ENCODE measurements at regions not wholly inside any gene's neighbourhood (a gene's known extent, or its start where the extent isn't known, plus 50 kb on each side); places are given as distances from the start of the nearest gene placed in this dataset.

DNA sequence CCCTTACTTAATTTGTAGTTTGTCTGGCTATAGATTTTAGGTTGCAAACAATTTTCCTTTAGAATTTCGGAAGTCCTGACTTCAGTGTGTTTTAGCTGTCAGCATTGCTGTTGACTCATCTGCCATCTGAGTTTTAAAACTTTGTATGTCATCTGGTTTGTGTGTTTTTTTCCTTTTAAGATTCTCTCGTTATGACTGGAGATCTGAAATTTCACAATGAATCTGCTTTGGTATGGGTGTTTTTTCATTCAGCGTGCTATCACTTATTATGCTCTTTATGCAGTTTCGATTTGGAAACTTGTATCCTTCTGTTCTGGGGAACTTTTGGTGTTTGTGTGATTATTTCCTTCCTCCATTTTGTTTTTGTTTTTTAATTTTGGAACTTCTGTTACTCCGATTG, 53.7 kb upstream of the ZNF280D start:
- H3K23me2 ChIP-seq (ENCODE audit: low read depth, low read length), result no peaks in the 10 kb centered on the region
- no peaks in the 10 kb centered on the region for H3K79me1 ChIP-seq (ENCODE audit: low read depth, low read length)
- H3K9ac ChIP-seq (replicated peaks in 1 of 4; ENCODE audit: extremely low read depth in 1 of 4, low read depth in 3 of 4, low read length in 3 of 4), result no peak overlapping the region
- H4K20me1 ChIP-seq (replicated peaks in 1 of 2; ENCODE audit: control insufficient read depth in 1 of 2, insufficient read depth in 2 of 2, low read length in 2 of 2), result no peaks in the 10 kb centered on the region
- DNase-seq (ENCODE audit: low read depth in 1 of 2, low spot score in 2 of 2) (no peak), FAIRE-seq (no peak)
- no peak overlapping the region for H3K4me2 ChIP-seq (ENCODE audit: insufficient read depth in 1 of 2, low read depth in 2 of 2, low read length in 2 of 2)
- no peak overlapping the region for H3K14ac ChIP-seq (ENCODE audit: insufficient read length)
- H3K18ac ChIP-seq (ENCODE audit: extremely low read depth, low read length), result no peak overlapping the region
- no peak overlapping the region for H3K23ac ChIP-seq (ENCODE audit: insufficient read length)
- CTCF ChIA-PET (ENCODE audit: partially characterized antibody), result interaction anchor here (0.7 kb wide), 1 partner anchor 16 kb away, joined by 4 read pairs; no protein-coding TSS in a partner anchor
- no peak overlapping the region for H4K5ac ChIP-seq (ENCODE audit: insufficient read length, low read depth, low read length)
- no peak overlapping the region for H3K56ac ChIP-seq (replicated peaks; ENCODE audit: insufficient read length, low read depth, low read length)
- no peak overlapping the region for H4K8ac ChIP-seq (ENCODE audit: extremely low read depth, insufficient read depth, low read length)
- no peaks in the 10 kb centered on the region for H3K27me3 ChIP-seq (replicated peaks in 1 of 4; ENCODE audit: control insufficient read depth in 3 of 4, extremely low read depth in 1 of 4, insufficient read depth in 3 of 4, low read length in 3 of 4)
- 86% methylated on average over 5 of the region's 5 CpGs; no CpG with 5 or more reads in 1 of the 2 experiments for WGBS, 2 experiments (ENCODE audit: extremely low coverage in 1 of 2, insufficient coverage in 1 of 2, insufficient read length in 1 of 2, insufficient replicate concordance in 2 of 2, low coverage in 1 of 2, low lambda C conversion rate in 2 of 2, missing lambda C conversion rate in 1 of 2)
- no peak overlapping the region for H2BK5ac ChIP-seq (ENCODE audit: low read depth, low read length)
- no peak overlapping the region for H2AK5ac ChIP-seq (ENCODE audit: low read depth, low read length)
- H3K9me3 ChIP-seq (ENCODE audit: insufficient read depth in 2 of 2, low read depth in 1 of 2, low read length in 1 of 2), result peaks cover 0 to 3% of the 10 kb centered on the region in 2 experiments; a peak in 1 of 4 replicates
- TF ChIP-seq, protein P1, sequence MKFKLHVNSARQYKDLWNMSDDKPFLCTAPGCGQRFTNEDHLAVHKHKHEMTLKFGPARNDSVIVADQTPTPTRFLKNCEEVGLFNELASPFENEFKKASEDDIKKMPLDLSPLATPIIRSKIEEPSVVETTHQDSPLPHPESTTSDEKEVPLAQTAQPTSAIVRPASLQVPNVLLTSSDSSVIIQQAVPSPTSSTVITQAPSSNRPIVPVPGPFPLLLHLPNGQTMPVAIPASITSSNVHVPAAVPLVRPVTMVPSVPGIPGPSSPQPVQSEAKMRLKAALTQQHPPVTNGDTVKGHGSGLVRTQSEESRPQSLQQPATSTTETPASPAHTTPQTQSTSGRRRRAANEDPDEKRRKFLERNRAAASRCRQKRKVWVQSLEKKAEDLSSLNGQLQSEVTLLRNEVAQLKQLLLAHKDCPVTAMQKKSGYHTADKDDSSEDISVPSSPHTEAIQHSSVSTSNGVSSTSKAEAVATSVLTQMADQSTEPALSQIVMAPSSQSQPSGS (IDR thresholded peaks at IDR 0.05; ENCODE audit: low read length), result no peak
- TF ChIP-seq GABPA (IDR thresholded peaks at IDR 0.05; ENCODE audit: borderline replicate concordance, insufficient read depth, low read length) (no peak), RAD21 (IDR thresholded peaks at IDR 0.05 in 1 of 2, conservative IDR thresholded peaks at IDR 0.05 in 1 of 2; ENCODE audit: low read depth in 2 of 2, low read length in 2 of 2) (no peak), RXRA (IDR thresholded peaks at IDR 0.05; ENCODE audit: insufficient read depth, low read depth, low read length) (no peak), SUZ12 (IDR thresholded peaks at IDR 0.05; ENCODE audit: low read length) (no peak), EZH2 (IDR thresholded peaks at IDR 0.05; ENCODE audit: low read depth, low read length, severe bottlenecking) (no peak), TEAD4 (IDR thresholded peaks at IDR 0.05; ENCODE audit: low read depth, low read length) (no peak), HDAC2 (IDR thresholded peaks at IDR 0.05; ENCODE audit: borderline replicate concordance in 1 of 2, low read depth in 2 of 2, low read length in 2 of 2) (no peak)
- TF ChIP-seq, protein P2, sequence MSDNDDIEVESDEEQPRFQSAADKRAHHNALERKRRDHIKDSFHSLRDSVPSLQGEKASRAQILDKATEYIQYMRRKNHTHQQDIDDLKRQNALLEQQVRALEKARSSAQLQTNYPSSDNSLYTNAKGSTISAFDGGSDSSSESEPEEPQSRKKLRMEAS (IDR thresholded peaks at IDR 0.05), result no peak
- H3K4ac ChIP-seq (replicated peaks; ENCODE audit: insufficient read length, low read depth, low read length), result no peak overlapping the region
- H2BK15ac ChIP-seq (ENCODE audit: low read length), result no peak overlapping the region
- H4K91ac ChIP-seq (replicated peaks; ENCODE audit: insufficient read length, low read length), result no peak overlapping the region
- no peak overlapping the region for H3K4me3 ChIP-seq (ENCODE audit: extremely low read depth in 1 of 4, insufficient read depth in 2 of 4, low read depth in 3 of 4, low read length in 4 of 4)
- H3K36me3 ChIP-seq (ENCODE audit: control insufficient read depth in 2 of 4, insufficient read depth in 4 of 4, low read length in 3 of 4), result no peaks in the 10 kb centered on the region
- no peak overlapping the region for H2BK12ac ChIP-seq (ENCODE audit: low read depth, low read length)
- H2BK120ac ChIP-seq (replicated peaks; ENCODE audit: low read depth, low read length), result no peak overlapping the region
- H3K4me1 ChIP-seq (replicated peaks in 1 of 4; ENCODE audit: control insufficient read depth in 3 of 4, insufficient read depth in 4 of 4, low read length in 3 of 4), result peaks cover 0 to 2% (median 0%) of the 10 kb centered on the region in 4 experiments; a peak in 1 of 7 replicates
- no peaks in the 10 kb centered on the region for H3K79me2 ChIP-seq (ENCODE audit: control insufficient read depth in 1 of 2, insufficient read depth in 2 of 2, low read length in 2 of 2)
- POLR2A ChIA-PET (ENCODE audit: partially characterized antibody), result no interaction called here
- H2BK20ac ChIP-seq (ENCODE audit: low read length), result no peak overlapping the region
- H3K27ac ChIP-seq (ENCODE audit: low read depth, low read length), result no peak overlapping the region
- H2AFZ ChIP-seq (ENCODE audit: low read length), result no peak overlapping the region
